Progenitor cell of endocrine pancreas (in vitro differentiated cells): ENCODE measurements at regions not wholly inside any gene's neighbourhood (a gene's known extent, or its start where the extent isn't known, plus 50 kb on each side); places are given as distances from the start of the nearest gene placed in this dataset.

Experiments
- DNase-seq: peaks from one replicate; pipeline ENCODE4 v3.0.0; 2021; ENCODE audit warnings: low spot score; ENCODE audit not compliant: unreplicated experiment
- H3K27ac Mint-ChIP-seq: 2 replicates; pipeline ENCODE4 v1.8.0; 2021; ENCODE audit warnings: mild to moderate bottlenecking, moderate library complexity, mixed read lengths
- H3K27me3 Mint-ChIP-seq: 2 replicates; pipeline ENCODE4 v1.8.0; 2021; ENCODE audit warnings: mixed read lengths
- H3K36me3 Mint-ChIP-seq: 2 replicates; pipeline ENCODE4 v1.8.0; 2022; ENCODE audit warnings: mixed read lengths; ENCODE audit not compliant: insufficient read depth
- H3K4me1 Mint-ChIP-seq: 2 replicates; pipeline ENCODE4 v1.8.0; 2021; ENCODE audit warnings: low read depth, mixed read lengths
- H3K4me3 Mint-ChIP-seq: 2 replicates; pipeline ENCODE4 v1.8.0; 2021; ENCODE audit warnings: low read depth, mild to moderate bottlenecking, moderate library complexity, mixed read lengths
- H3K9me3 Mint-ChIP-seq: 2 replicates; pipeline ENCODE4 v1.8.0; 2021; ENCODE audit warnings: low read depth, mixed read lengths
- TF ChIP-seq, protein P1 (sequence below): fragments of 200-600 bp; sonication (generic); IDR thresholded peaks from one replicate; pipeline ENCODE4 v1.5.0; 2021; ENCODE audit warnings: antibody characterized with exemption, mild to moderate bottlenecking; ENCODE audit not compliant: unreplicated experiment

- H3K27me3 Mint-ChIP-seq: no peaks in the 10 kb centered on the region
- peaks cover 4% of the 10 kb centered on the region for H3K4me1 Mint-ChIP-seq
- H3K36me3 Mint-ChIP-seq: peaks cover 12% of the 10 kb centered on the region
- TF ChIP-seq, protein P1, sequence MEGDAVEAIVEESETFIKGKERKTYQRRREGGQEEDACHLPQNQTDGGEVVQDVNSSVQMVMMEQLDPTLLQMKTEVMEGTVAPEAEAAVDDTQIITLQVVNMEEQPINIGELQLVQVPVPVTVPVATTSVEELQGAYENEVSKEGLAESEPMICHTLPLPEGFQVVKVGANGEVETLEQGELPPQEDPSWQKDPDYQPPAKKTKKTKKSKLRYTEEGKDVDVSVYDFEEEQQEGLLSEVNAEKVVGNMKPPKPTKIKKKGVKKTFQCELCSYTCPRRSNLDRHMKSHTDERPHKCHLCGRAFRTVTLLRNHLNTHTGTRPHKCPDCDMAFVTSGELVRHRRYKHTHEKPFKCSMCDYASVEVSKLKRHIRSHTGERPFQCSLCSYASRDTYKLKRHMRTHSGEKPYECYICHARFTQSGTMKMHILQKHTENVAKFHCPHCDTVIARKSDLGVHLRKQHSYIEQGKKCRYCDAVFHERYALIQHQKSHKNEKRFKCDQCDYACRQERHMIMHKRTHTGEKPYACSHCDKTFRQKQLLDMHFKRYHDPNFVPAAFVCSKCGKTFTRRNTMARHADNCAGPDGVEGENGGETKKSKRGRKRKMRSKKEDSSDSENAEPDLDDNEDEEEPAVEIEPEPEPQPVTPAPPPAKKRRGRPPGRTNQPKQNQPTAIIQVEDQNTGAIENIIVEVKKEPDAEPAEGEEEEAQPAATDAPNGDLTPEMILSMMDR: no peak
- H3K9me3 Mint-ChIP-seq: no peaks in the 10 kb centered on the region
- H3K27ac Mint-ChIP-seq: no peak overlapping the region
- H3K4me3 Mint-ChIP-seq: no peak overlapping the region
- no peak for DNase-seq
Observed at GRCh38 chr4:122203407-122203806, 51.3 kb downstream of the BLTP1 start.

DNA sequence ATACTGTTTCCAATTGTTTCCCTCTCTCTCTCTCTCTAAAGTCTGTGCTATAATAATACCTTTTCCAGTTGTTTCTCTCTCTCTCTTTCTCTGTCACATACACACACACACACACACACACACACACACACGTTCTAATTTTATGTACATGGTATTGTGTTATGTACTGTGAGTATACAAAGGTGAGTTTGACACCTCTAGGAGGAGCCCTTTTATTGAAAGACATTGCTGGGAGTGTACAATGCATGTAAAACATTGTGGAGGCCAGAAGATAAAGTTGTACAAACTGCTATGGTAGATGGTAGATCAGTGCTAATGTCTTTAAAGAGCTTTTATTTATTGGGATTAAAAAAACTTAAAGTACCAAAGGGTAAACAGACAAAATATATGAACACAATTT lies 53.6 kb downstream of the BLTP1 start:
- H3K27ac Mint-ChIP-seq: no peak overlapping the region
- H3K4me3 Mint-ChIP-seq: no peak overlapping the region
- peaks cover 4% of the 10 kb centered on the region for H3K4me1 Mint-ChIP-seq
- DNase-seq: no peak
- H3K36me3 Mint-ChIP-seq: peaks cover 14% of the 10 kb centered on the region
- H3K9me3 Mint-ChIP-seq: no peaks in the 10 kb centered on the region
- H3K27me3 Mint-ChIP-seq: no peaks in the 10 kb centered on the region
- TF ChIP-seq, protein P1: no peak

- no peak overlapping the region for H3K4me3 Mint-ChIP-seq
- H3K4me1 Mint-ChIP-seq: no peaks in the 10 kb centered on the region
- peaks cover 23% of the 10 kb centered on the region for H3K36me3 Mint-ChIP-seq
- no peak for DNase-seq
- H3K27ac Mint-ChIP-seq: no peak overlapping the region
- H3K9me3 Mint-ChIP-seq: peaks cover 8% of the 10 kb centered on the region
- TF ChIP-seq, protein P1: no peak
- no peaks in the 10 kb centered on the region for H3K27me3 Mint-ChIP-seq
Observed at GRCh38 chr4:122212880-122213279, 60.7 kb downstream of the BLTP1 start.

GRCh38 chr4:122218762-122219161 lies 66.6 kb downstream of the BLTP1 start:
- TF ChIP-seq, protein P1: peak; percentile 52
- Mint-ChIP-seq H3K27ac (no peak overlapping the region), H3K36me3 (peaks cover 14% of the 10 kb centered on the region), H3K9me3 (peaks cover 8% of the 10 kb centered on the region), H3K27me3 (no peaks in the 10 kb centered on the region), H3K4me3 (no peak overlapping the region), H3K4me1 (peaks cover 4% of the 10 kb centered on the region)
- no peak for DNase-seq

DNA sequence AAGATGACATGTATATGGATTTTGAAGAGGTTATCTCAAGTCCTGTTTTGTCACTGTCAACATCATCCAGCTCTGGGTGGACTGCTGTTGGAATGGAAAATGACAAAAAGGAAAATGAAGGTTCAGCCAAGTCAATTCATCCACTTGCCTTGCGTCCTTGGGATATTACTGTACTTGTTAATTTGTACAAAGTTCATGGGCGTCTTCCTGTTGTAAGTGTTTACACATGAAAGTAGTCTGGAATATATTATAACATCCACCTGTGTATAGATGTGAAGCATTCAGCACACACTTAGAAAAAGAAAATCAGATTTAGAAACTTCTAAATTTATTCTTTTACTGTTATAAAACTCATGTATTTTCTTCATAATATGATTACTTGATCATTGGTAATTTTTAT lies 67.2 kb downstream of the BLTP1 start:
- peaks cover 6% of the 10 kb centered on the region for H3K4me1 Mint-ChIP-seq
- peaks cover 14% of the 10 kb centered on the region for H3K36me3 Mint-ChIP-seq
- no peaks in the 10 kb centered on the region for H3K27me3 Mint-ChIP-seq
- H3K4me3 Mint-ChIP-seq: no peak overlapping the region
- H3K9me3 Mint-ChIP-seq: peaks cover 8% of the 10 kb centered on the region
- TF ChIP-seq, protein P1: no peak
- H3K27ac Mint-ChIP-seq: no peak overlapping the region
- DNase-seq: no peak
